KMS-11 (cell line): ENCODE measurements at regions not wholly inside any gene's neighbourhood (a gene's known extent, or its start where the extent isn't known, plus 50 kb on each side); places are given as distances from the start of the nearest gene placed in this dataset.

Source experiments
- H2AFZ ChIP-seq: fragments of 200-600 bp; sonication (generic); 2 replicates; pipeline ENCODE4 v1.6.1; 2016; ENCODE audit warnings: antibody characterized with exemption, mixed run types, low read depth
- H3K27ac ChIP-seq: fragments of 200-600 bp; sonication (generic); 2 replicates; pipeline ENCODE4 v1.6.1; 2016; ENCODE audit warnings: mild to moderate bottlenecking, mixed run types
- H3K27me3 ChIP-seq: fragments of 200-600 bp; sonication (generic); 2 replicates; pipeline ENCODE4 v1.6.1; 2017; ENCODE audit warnings: mild to moderate bottlenecking, low read depth, mixed run types, moderate library complexity; ENCODE audit not compliant: insufficient read depth
- H3K36me3 ChIP-seq: fragments of 200-600 bp; sonication (generic); 2 replicates; pipeline ENCODE4 v1.6.1; 2017; ENCODE audit warnings: mild to moderate bottlenecking, mixed run types; ENCODE audit not compliant: insufficient read depth
- H3K4me1 ChIP-seq: fragments of 200-600 bp; sonication (generic); 2 replicates; pipeline ENCODE4 v1.6.1; 2016; ENCODE audit warnings: mild to moderate bottlenecking, low read depth, mixed run types; ENCODE audit not compliant: poor library complexity, severe bottlenecking
- H3K4me2 ChIP-seq: fragments of 200-600 bp; sonication (generic); 2 replicates; pipeline ENCODE4 v1.7.0; 2016; ENCODE audit warnings: mild to moderate bottlenecking, mixed run types
- H3K4me3 ChIP-seq: fragments of 200-600 bp; sonication (generic); IDR thresholded peaks from 2 replicates; pipeline ENCODE4 v1.6.1; 2017; ENCODE audit warnings: low read depth, low read length, mixed read lengths; ENCODE audit not compliant: insufficient read depth
- H3K79me2 ChIP-seq: fragments of 200-600 bp; sonication (generic); 2 replicates; pipeline ENCODE4 v1.6.1; 2016; ENCODE audit warnings: low read depth, mixed run types; ENCODE audit not compliant: insufficient read depth
- H3K9ac ChIP-seq: fragments of 200-600 bp; sonication (generic); 2 replicates; pipeline ENCODE4 v1.6.1; 2016; ENCODE audit warnings: mild to moderate bottlenecking, mixed run types
- H4K20me1 ChIP-seq: fragments of 200-600 bp; sonication (generic); 2 replicates; pipeline ENCODE4 v1.6.1; 2016; ENCODE audit warnings: mild to moderate bottlenecking, mixed run types; ENCODE audit not compliant: insufficient read depth
- TF ChIP-seq, protein P1 (sequence below): fragments of 200-600 bp; sonication (generic); conservative IDR thresholded peaks from 2 replicates; pipeline ENCODE4 v1.6.1; 2017; ENCODE audit warnings: low read depth, mild to moderate bottlenecking, antibody characterized with exemption, low read length, moderate library complexity, mixed read lengths

DNA sequence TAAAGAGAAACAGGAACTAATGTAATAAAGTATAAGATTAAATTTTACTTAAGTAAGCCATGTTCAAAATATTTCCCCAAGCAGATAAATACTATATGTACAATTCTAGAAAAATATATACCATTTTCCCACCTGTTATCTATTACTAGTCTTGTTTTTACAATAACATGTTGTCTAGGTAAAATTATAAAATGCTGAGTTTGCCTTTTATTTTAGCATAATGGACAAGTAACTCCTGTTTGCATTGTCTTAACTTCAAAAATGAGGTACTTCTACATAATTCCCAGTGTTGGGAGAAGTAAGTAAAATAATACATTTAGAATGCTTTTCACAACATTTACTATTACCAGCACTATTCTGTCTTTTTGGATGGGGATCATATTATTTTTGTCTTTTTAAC lies 800.5 kb downstream of the SLITRK6 start:
- no peak overlapping the region for H3K4me2 ChIP-seq
- H3K27me3 ChIP-seq = no peaks in the 10 kb centered on the region

DNA sequence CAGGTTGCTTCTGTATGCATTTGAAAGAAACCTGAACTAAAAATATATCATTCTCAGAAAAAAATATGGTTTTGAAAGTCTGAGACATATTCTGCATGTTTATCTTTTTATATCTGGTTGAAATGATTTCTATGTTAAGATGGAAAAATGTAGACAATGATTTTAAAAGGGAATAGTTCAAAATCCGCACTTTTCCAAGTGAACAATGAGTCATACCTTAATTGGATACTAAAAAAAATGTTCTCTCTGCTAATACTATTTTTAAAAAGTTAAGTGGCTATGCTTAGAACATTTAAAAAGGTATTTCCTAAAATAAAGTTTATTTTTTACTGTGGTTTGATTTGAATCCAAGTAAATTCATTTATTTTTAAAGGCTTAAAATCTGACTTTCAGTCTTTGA lies 801.4 kb downstream of the SLITRK6 start:
- H3K27me3 ChIP-seq = no peaks in the 10 kb centered on the region
- no peak overlapping the region for H3K27ac ChIP-seq
- no peak overlapping the region for H3K4me3 ChIP-seq
- no peak overlapping the region for H3K9ac ChIP-seq
- H3K36me3 ChIP-seq = no peaks in the 10 kb centered on the region
- no peaks in the 10 kb centered on the region for H4K20me1 ChIP-seq
- H3K79me2 ChIP-seq = no peaks in the 10 kb centered on the region
- H3K4me1 ChIP-seq = no peaks in the 10 kb centered on the region
- TF ChIP-seq, protein P1, sequence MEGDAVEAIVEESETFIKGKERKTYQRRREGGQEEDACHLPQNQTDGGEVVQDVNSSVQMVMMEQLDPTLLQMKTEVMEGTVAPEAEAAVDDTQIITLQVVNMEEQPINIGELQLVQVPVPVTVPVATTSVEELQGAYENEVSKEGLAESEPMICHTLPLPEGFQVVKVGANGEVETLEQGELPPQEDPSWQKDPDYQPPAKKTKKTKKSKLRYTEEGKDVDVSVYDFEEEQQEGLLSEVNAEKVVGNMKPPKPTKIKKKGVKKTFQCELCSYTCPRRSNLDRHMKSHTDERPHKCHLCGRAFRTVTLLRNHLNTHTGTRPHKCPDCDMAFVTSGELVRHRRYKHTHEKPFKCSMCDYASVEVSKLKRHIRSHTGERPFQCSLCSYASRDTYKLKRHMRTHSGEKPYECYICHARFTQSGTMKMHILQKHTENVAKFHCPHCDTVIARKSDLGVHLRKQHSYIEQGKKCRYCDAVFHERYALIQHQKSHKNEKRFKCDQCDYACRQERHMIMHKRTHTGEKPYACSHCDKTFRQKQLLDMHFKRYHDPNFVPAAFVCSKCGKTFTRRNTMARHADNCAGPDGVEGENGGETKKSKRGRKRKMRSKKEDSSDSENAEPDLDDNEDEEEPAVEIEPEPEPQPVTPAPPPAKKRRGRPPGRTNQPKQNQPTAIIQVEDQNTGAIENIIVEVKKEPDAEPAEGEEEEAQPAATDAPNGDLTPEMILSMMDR = no peak
- no peak overlapping the region for H3K4me2 ChIP-seq
- no peak overlapping the region for H2AFZ ChIP-seq

More for the DNA sequence above, 800.5 kb downstream of the SLITRK6 start:
- H3K27ac ChIP-seq = no peak overlapping the region
- H2AFZ ChIP-seq = no peak overlapping the region
- H3K36me3 ChIP-seq = no peaks in the 10 kb centered on the region
- no peaks in the 10 kb centered on the region for H3K4me1 ChIP-seq
- TF ChIP-seq, protein P1 = no peak
- H3K9ac ChIP-seq = no peak overlapping the region
- H4K20me1 ChIP-seq = no peaks in the 10 kb centered on the region
- H3K79me2 ChIP-seq = no peaks in the 10 kb centered on the region
- no peak overlapping the region for H3K4me3 ChIP-seq

DNA sequence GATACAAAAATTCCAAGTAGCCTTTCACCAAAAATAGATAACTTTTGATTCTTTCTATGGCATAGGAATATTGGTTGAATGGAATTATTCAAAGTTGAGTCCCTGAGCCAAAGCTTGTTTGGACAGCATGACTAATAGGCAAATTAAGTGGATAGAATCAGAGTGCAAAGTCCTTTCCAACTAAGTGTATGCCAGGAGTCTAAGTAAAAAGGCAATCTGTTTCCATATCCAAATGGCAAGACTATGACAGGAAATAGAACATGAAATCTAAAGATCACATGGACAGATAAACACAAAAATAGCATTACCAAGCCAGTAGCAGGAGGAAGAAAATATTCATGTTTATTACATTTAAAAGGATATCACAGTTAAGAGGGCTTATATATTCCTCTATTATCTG lies 804.6 kb downstream of the SLITRK6 start:
- no peak overlapping the region for H2AFZ ChIP-seq
- H3K27me3 ChIP-seq = no peaks in the 10 kb centered on the region
- H3K4me1 ChIP-seq = no peaks in the 10 kb centered on the region
- H3K9ac ChIP-seq = no peak overlapping the region
- H3K4me3 ChIP-seq = no peak overlapping the region
- no peaks in the 10 kb centered on the region for H4K20me1 ChIP-seq
- H3K36me3 ChIP-seq = no peaks in the 10 kb centered on the region
- no peaks in the 10 kb centered on the region for H3K79me2 ChIP-seq
- H3K27ac ChIP-seq = no peak overlapping the region
- TF ChIP-seq, protein P1 = no peak
- no peak overlapping the region for H3K4me2 ChIP-seq

DNA sequence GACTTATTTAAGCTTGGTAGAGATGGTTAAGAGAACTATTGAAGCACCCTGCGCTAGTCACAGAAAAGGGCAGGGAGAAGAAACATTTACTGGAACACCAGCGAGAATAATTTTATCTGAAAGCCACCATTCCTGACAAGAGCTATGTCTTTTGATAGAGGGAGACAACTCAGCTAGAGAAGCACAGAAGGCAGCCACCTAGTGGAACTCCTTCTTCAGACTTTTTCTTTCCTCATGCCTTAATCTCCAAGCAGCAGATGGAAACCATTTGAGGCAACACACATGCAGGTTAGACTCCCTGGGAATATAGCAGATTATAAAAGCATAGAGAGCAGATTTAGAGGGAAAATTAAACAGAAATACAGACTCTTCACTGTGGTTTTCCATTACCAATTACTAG lies 813.4 kb downstream of the SLITRK6 start:
- Histone ChIP-seq H2AFZ (no peak overlapping the region), H3K4me3 (no peak overlapping the region), H3K9ac (no peak overlapping the region), H3K4me2 (no peak overlapping the region), H3K36me3 (no peaks in the 10 kb centered on the region), H3K27ac (no peak overlapping the region), H4K20me1 (no peaks in the 10 kb centered on the region), H3K27me3 (no peaks in the 10 kb centered on the region), H3K79me2 (no peaks in the 10 kb centered on the region), H3K4me1 (no peaks in the 10 kb centered on the region)
- TF ChIP-seq, protein P1 = no peak
